ENCODE measurements at regions not wholly inside any gene's neighbourhood (a gene's known extent, or its start where the extent isn't known, plus 50 kb on each side); places are given as distances from the start of the nearest gene placed in this dataset.
"Not testable (repeated sequence)": the region's sequence is repeated elsewhere in the genome, so short reads cannot be mapped to it uniquely, and the experiment has no call there.

GRCh38 chr3:124646186-124646585 is 84.1 kb upstream of the UMPS start:
- not testable (repeated sequence) for H3K9me3 Mint-ChIP-seq; ATAC-seq (ENCODE audit: low read depth); H3K27me3 Mint-ChIP-seq; H3K4me3 Mint-ChIP-seq; H3K27ac Mint-ChIP-seq; DNase-seq (ENCODE audit: low spot score in 2 of 2); H3K36me3 Mint-ChIP-seq
- peaks cover 12% of the 10 kb centered on the region for H3K4me1 Mint-ChIP-seq

- Mint-ChIP-seq H3K9me3 (peaks cover 3% of the 10 kb centered on the region), H3K36me3 (no peaks in the 10 kb centered on the region), H3K4me1 (peaks cover 17% of the 10 kb centered on the region), H3K4me3 (no peak overlapping the region), H3K27ac (no peak overlapping the region), H3K27me3 (peaks cover 3% of the 10 kb centered on the region)
- ATAC-seq (ENCODE audit: low read depth) (no peak), DNase-seq (ENCODE audit: low spot score in 2 of 2) (no peak)
Measured at GRCh38 chr3:124648551-124648950, 81.7 kb upstream of the UMPS start.

- peaks cover 2% of the 10 kb centered on the region for H3K9me3 Mint-ChIP-seq
- H3K4me1 Mint-ChIP-seq = peaks cover 14% of the 10 kb centered on the region
- no peak for DNase-seq (ENCODE audit: low spot score in 2 of 2)
- H3K4me3 Mint-ChIP-seq = no peak overlapping the region
- peak; percentile 59 for ATAC-seq (ENCODE audit: low read depth)
- H3K36me3 Mint-ChIP-seq = no peaks in the 10 kb centered on the region
- peak overlapping the region; percentile 67 for H3K27ac Mint-ChIP-seq
- peaks cover 3% of the 10 kb centered on the region for H3K27me3 Mint-ChIP-seq
Measured at GRCh38 chr3:124650798-124651197, 79.5 kb upstream of the UMPS start.

GRCh38 chr3:124651416-124651815 is 78.8 kb upstream of the UMPS start:
- peak; percentile 63 for ATAC-seq (ENCODE audit: low read depth)
- not testable (repeated sequence) for H3K27ac Mint-ChIP-seq

GRCh38 chr3:124652009-124652408 is 78.2 kb upstream of the UMPS start:
- Mint-ChIP-seq H3K27ac (no peak overlapping the region), H3K27me3 (peaks cover 3% of the 10 kb centered on the region), H3K9me3 (peaks cover 2% of the 10 kb centered on the region), H3K36me3 (no peaks in the 10 kb centered on the region), H3K4me1 (peaks cover 14% of the 10 kb centered on the region), H3K4me3 (no peak overlapping the region)
- ATAC-seq (ENCODE audit: low read depth) (peak; percentile 43), DNase-seq (ENCODE audit: low spot score in 2 of 2) (no peak)

More at GRCh38 chr3:124651416-124651815, 78.8 kb upstream of the UMPS start:
- not testable (repeated sequence) for H3K9me3 Mint-ChIP-seq; DNase-seq (ENCODE audit: low spot score in 2 of 2); H3K36me3 Mint-ChIP-seq; H3K4me3 Mint-ChIP-seq; H3K27me3 Mint-ChIP-seq
- peaks cover 14% of the 10 kb centered on the region for H3K4me1 Mint-ChIP-seq

GRCh38 chr3:124653071-124653796 is 77.0 kb upstream of the UMPS start:
- Mint-ChIP-seq H3K9me3 (peaks cover 2% of the 10 kb centered on the region), H3K4me3 (no peak overlapping the region), H3K36me3 (no peaks in the 10 kb centered on the region), H3K27ac (no peak overlapping the region), H3K27me3 (no peaks in the 10 kb centered on the region), H3K4me1 (peaks cover 14% of the 10 kb centered on the region)
- DNase-seq (ENCODE audit: low spot score in 2 of 2) (no peak), ATAC-seq (ENCODE audit: low read depth) (no peak)

GRCh38 chr3:124653797-124654469 is 76.3 kb upstream of the UMPS start:
- Mint-ChIP-seq H3K27ac (no peak overlapping the region), H3K9me3 (peaks cover 2% of the 10 kb centered on the region), H3K27me3 (no peaks in the 10 kb centered on the region), H3K4me1 (peaks cover 14% of the 10 kb centered on the region), H3K4me3 (no peak overlapping the region), H3K36me3 (no peaks in the 10 kb centered on the region)
- ATAC-seq (ENCODE audit: low read depth) (no peak), DNase-seq (ENCODE audit: low spot score in 2 of 2) (no peak)

- no peaks in the 10 kb centered on the region for H3K36me3 Mint-ChIP-seq
- H3K27me3 Mint-ChIP-seq = no peaks in the 10 kb centered on the region
- no peak for DNase-seq (ENCODE audit: low spot score in 2 of 2)
- no peak overlapping the region for H3K4me3 Mint-ChIP-seq
- no peak overlapping the region for H3K27ac Mint-ChIP-seq
- ATAC-seq (ENCODE audit: low read depth) = no peak
- peaks cover 2% of the 10 kb centered on the region for H3K9me3 Mint-ChIP-seq
- H3K4me1 Mint-ChIP-seq = peaks cover 14% of the 10 kb centered on the region
Measured at GRCh38 chr3:124654470-124654845, 75.8 kb upstream of the UMPS start.

GRCh38 chr3:124656531-124656930 is 73.7 kb upstream of the UMPS start:
- Mint-ChIP-seq H3K27me3 (no peaks in the 10 kb centered on the region), H3K36me3 (no peaks in the 10 kb centered on the region), H3K9me3 (peaks cover 2% of the 10 kb centered on the region), H3K27ac (no peak overlapping the region), H3K4me3 (no peak overlapping the region), H3K4me1 (peaks cover 5% of the 10 kb centered on the region)
- no peak for DNase-seq (ENCODE audit: low spot score in 2 of 2)
- no peak for ATAC-seq (ENCODE audit: low read depth)

- ATAC-seq (ENCODE audit: low read depth) (no peak), DNase-seq (ENCODE audit: low spot score in 2 of 2) (no peak)
- Mint-ChIP-seq H3K27me3 (no peaks in the 10 kb centered on the region), H3K27ac (no peak overlapping the region), H3K36me3 (no peaks in the 10 kb centered on the region), H3K4me3 (no peak overlapping the region), H3K9me3 (peaks cover 2% of the 10 kb centered on the region), H3K4me1 (peaks cover 3% of the 10 kb centered on the region)
Measured at GRCh38 chr3:124657138-124657537, 73.1 kb upstream of the UMPS start.

GRCh38 chr3:124658270-124658669 is 72.0 kb upstream of the UMPS start:
- Mint-ChIP-seq H3K27ac (no peak overlapping the region), H3K27me3 (no peaks in the 10 kb centered on the region), H3K4me1 (no peaks in the 10 kb centered on the region), H3K36me3 (no peaks in the 10 kb centered on the region), H3K9me3 (no peaks in the 10 kb centered on the region), H3K4me3 (no peak overlapping the region)
- ATAC-seq (ENCODE audit: low read depth) (no peak), DNase-seq (ENCODE audit: low spot score in 2 of 2) (no peak)

- no peaks in the 10 kb centered on the region for H3K9me3 Mint-ChIP-seq
- no peak overlapping the region for H3K4me3 Mint-ChIP-seq
- ATAC-seq (ENCODE audit: low read depth) (no peak), DNase-seq (ENCODE audit: low spot score in 2 of 2) (no peak)
- no peaks in the 10 kb centered on the region for H3K36me3 Mint-ChIP-seq
- no peaks in the 10 kb centered on the region for H3K4me1 Mint-ChIP-seq
- H3K27me3 Mint-ChIP-seq = no peaks in the 10 kb centered on the region
- H3K27ac Mint-ChIP-seq = no peak overlapping the region
Measured at GRCh38 chr3:124659175-124659574, 71.1 kb upstream of the UMPS start.

- Mint-ChIP-seq H3K36me3 (no peaks in the 10 kb centered on the region), H3K4me1 (no peaks in the 10 kb centered on the region), H3K9me3 (no peaks in the 10 kb centered on the region), H3K27ac (no peak overlapping the region), H3K4me3 (no peak overlapping the region), H3K27me3 (no peaks in the 10 kb centered on the region)
- ATAC-seq (ENCODE audit: low read depth) (no peak), DNase-seq (ENCODE audit: low spot score in 2 of 2) (no peak)
Measured at GRCh38 chr3:124660599-124660998, 69.7 kb upstream of the UMPS start.

GRCh38 chr3:124663690-124664089 is 66.6 kb upstream of the UMPS start:
- no peak overlapping the region for H3K4me3 Mint-ChIP-seq
- ATAC-seq (ENCODE audit: low read depth) (no peak), DNase-seq (ENCODE audit: low spot score in 2 of 2) (no peak)
- H3K27ac Mint-ChIP-seq = no peak overlapping the region
- H3K4me1 Mint-ChIP-seq = no peaks in the 10 kb centered on the region
- H3K9me3 Mint-ChIP-seq = no peaks in the 10 kb centered on the region
- no peaks in the 10 kb centered on the region for H3K36me3 Mint-ChIP-seq
- H3K27me3 Mint-ChIP-seq = peaks cover 3% of the 10 kb centered on the region

- no peaks in the 10 kb centered on the region for H3K36me3 Mint-ChIP-seq
- peaks cover 3% of the 10 kb centered on the region for H3K27me3 Mint-ChIP-seq
- H3K27ac Mint-ChIP-seq = no peak overlapping the region
- H3K4me1 Mint-ChIP-seq = no peaks in the 10 kb centered on the region
- DNase-seq (ENCODE audit: low spot score in 2 of 2) = no peak
- H3K4me3 Mint-ChIP-seq = no peak overlapping the region
- ATAC-seq (ENCODE audit: low read depth) = no peak
- no peaks in the 10 kb centered on the region for H3K9me3 Mint-ChIP-seq
Measured at GRCh38 chr3:124664804-124665203, 65.4 kb upstream of the UMPS start.

Measured in memory B cell (primary cell).